Islet precursor cell (in vitro differentiated cells): ENCODE measurements at regions not wholly inside any gene's neighbourhood (a gene's known extent, or its start where the extent isn't known, plus 50 kb on each side); places are given as distances from the start of the nearest gene placed in this dataset.

ENCODE experiments used
- DNase-seq: peaks from one replicate; pipeline ENCODE4 v3.0.0-alpha.2; 2018

DNA sequence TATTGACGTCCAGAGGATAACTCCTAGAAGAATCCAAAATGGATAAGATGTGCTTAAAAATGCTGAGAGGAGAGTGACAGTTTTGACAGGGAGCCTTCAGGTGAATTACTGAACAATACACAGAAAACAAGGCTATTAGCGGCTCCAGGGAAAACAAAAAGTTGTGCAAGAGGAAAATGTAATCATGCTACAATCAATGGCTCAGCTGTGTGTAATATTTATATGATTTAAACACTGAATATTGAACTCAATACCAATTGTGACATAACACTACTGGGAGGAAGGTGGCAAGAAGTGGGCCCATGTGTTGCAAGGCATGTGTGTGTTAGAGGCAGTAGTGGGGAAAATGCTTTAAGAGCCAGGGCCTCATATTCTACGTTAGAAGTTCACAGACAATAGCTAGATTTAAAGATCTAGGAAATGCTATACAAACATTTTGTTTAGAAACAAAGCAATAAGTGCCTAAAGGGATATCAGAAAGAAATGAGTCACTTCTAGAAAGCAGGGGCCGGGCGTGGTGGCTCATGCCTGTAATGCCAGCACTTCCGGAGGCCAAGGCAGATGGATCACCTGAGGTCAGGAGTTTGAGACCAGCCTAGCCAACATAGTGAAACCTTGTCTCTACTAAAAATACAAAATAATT lies 253.2 kb upstream of the IRX5 start:
- no peak for DNase-seq

GRCh38 chr16:54673313-54673712 lies 257.4 kb upstream of the IRX5 start:
- DNase-seq: no peak

- no peak for DNase-seq
These were observed 258.2 kb upstream of the IRX5 start for GRCh38 chr16:54672500-54672899.

- no peak for DNase-seq
These were observed 273.0 kb upstream of the IRX5 start for GRCh38 chr16:54657709-54658102.

- peak; percentile 68 for DNase-seq
These were observed 273.5 kb upstream of the IRX5 start for GRCh38 chr16:54657058-54657708.

DNA sequence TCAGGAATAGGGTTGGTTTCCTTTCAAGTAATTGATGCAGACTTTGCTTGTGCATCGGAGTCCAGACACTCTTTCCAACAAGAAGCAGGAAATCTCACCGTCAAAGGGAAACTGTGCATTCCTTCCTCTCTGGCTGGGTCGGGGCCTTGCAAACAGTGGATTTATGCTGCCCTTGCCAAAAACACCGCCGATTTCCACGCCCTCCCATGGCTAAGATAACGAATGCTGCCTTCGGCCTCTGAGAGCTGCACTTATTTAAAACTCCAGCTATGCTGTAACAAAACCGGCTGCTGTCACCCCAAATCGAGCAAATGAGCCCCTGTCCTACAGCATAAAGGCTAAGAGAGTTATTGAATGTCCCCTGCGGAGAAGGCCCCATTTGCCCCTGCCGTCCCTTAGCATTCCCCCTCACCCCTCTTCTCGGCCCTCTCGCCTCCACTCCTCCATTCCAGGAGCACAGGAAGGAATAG lies 275.5 kb upstream of the IRX5 start:
- no peak for DNase-seq

DNA sequence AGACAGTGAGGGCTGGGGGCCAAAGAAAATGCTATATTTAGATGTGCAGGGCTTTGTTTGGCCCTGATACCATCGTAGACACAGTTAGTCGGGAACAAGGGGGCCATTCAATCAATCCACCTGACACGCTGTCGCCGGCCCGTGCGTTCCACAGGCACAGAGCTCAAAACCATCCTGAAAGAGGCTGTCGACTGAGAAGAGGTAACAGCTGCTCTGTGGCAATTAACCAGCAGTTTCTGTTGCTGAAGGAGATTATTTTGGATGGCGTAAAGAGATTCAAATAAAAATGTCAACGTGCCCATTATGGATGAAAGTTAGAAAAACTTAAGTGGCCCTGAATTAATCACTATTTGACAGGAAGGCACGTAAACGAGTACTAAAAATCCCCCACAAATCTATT lies 276.2 kb upstream of the IRX5 start:
- DNase-seq: no peak

- no peak for DNase-seq
These were observed 278.4 kb upstream of the IRX5 start for GRCh38 chr16:54652201-54652770.

GRCh38 chr16:54651440-54652195 lies 279.0 kb upstream of the IRX5 start:
- DNase-seq: no peak

DNA sequence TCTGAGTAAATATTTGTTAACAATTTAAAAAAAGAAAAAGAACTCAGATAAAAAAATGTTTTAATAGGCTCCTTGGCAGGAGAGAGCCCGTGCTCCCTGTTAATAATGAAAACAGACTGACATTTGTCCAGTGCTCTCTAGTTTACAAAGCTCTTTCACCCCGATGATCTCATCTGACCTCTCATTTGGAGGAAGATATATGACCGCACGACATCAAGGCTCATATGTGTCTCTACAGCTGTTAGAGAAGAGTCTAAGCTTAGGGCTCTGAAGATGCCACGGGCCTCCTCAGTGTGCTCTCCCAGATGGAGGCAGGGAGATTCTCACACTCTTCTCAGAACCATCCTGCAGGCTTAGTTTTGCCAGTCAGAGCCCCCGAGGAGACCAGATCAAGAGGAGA lies 280.8 kb upstream of the IRX5 start:
- DNase-seq: no peak

DNA sequence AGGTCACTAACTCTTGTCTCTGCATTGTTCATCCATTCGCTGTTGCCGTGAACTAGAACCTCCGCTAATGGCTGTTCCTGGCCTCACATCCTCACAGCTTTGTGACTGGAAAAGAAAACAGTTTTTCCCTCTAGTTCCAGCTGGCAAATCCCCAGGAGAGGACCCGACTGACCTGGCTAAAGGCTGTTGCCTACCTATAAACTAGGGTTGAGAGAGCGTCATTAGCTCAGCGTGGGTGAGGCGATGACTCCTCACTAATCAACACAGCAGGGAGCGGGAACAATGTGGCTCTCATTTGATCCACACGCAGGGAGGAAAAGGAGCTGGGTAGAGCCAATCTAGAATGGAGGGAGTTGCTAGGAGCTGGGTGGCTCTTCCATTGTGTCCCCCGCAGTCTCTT lies 282.1 kb upstream of the IRX5 start:
- no peak for DNase-seq

- DNase-seq: no peak
These were observed 282.9 kb upstream of the IRX5 start for GRCh38 chr16:54647725-54648221.

GRCh38 chr16:54647216-54647615 lies 283.4 kb upstream of the IRX5 start:
- DNase-seq: no peak

GRCh38 chr16:54645345-54645744 lies 285.3 kb upstream of the IRX5 start:
- DNase-seq: no peak

DNA sequence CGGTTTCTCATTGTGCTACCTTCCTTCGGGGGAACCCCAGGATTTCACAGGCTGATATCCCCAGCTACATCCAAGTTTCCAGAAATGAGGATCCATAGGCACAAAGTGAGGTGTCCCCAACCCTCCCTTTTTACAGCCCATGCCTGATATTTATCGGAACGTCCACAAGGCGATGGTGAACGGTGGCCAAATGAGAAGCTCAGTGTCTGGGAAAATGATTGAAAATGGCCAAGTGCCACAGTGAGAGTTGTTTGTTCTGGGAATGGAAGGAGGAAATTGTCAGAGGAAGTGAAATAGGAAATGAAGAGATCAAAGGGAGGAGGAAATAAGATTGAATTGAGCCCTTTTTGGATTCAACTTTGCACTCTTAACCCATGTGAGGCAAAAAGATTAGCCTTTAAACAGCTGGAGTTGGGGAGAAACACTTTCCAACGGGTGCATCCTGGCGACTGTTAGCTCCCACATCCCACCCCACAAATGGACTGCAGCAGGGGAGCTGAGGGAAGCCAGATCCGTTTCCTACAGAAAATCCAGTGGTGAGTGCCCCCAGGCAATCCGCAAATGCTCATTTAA lies 294.4 kb upstream of the IRX5 start:
- DNase-seq: no peak

GRCh38 chr16:54633943-54634362 lies 296.7 kb upstream of the IRX5 start:
- DNase-seq: no peak

DNA sequence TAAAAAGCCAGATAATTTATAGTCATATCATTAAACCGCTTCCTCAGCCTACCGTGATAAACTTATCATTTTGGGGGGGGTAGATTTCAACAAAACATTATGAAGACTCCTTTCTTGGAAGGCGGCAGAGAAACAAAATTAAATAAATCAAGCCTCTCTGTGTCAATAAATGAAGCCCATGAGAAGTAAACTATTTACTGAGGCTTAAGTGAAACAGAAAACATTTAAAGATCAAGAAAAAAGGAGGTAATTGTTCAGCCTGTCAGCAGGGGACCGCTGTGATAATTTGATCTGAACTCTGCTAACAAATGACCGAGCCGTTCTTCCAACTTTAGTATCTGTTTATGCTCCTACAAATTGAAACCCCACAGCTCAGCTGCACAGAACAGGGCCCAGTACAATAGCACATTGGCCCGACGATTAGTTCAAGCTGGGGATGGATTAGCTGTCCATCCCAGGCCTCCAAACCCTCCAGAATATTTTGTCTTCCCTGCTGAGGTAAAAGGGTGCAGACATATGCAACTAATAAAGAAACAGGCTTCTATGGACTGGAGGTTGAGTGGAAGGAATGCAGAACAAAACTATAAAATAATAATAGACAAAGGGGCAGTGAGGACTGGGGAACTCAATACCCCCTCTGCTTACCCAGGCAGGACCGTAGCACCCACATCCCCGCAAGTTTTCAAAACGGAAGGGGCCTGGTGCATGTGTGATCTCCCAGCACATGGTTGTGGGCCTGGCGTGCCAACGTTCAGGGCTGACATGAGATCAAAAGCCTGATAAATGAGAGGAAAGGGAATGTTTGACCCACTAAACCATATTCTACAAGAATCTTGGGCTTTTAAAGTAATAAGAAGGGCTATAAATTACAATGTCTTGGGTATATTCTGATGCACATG lies 298.1 kb upstream of the IRX5 start:
- DNase-seq: no peak

- no peak for DNase-seq
These were observed 298.9 kb upstream of the IRX5 start for GRCh38 chr16:54631782-54632181.

GRCh38 chr16:54630284-54630967 lies 300.2 kb upstream of the IRX5 start:
- no peak for DNase-seq

GRCh38 chr16:54628796-54629625 lies 301.7 kb upstream of the IRX5 start:
- DNase-seq: no peak

- no peak for DNase-seq
These were observed 303.0 kb upstream of the IRX5 start for GRCh38 chr16:54627616-54628015.
